ENCODE measurements at regions not wholly inside any gene's neighbourhood (a gene's known extent, or its start where the extent isn't known, plus 50 kb on each side); places are given as distances from the start of the nearest gene placed in this dataset.

GRCh38 chr3:180093535-180093934 lies 56.8 kb upstream of the PEX5L start:
- no peak for TF ChIP-seq CTCF (IDR thresholded peaks at IDR 0.05 in 2 of 3, conservative IDR thresholded peaks at IDR 0.05 in 1 of 3; ENCODE audit: control insufficient read depth in 2 of 3, extremely low read depth in 1 of 3, insufficient read depth in 1 of 3, low read depth in 3 of 3, low read length in 3 of 3)
- no peak for TF ChIP-seq EP300 (IDR thresholded peaks at IDR 0.05; ENCODE audit: borderline replicate concordance in 1 of 2, control insufficient read depth in 1 of 2, low read depth in 2 of 2, low read length in 2 of 2)
- TF ChIP-seq POLR2AphosphoS5 (IDR thresholded peaks at IDR 0.05; ENCODE audit: low read length) = no peak
- TF ChIP-seq IRF3 (IDR thresholded peaks at IDR 0.05) = no peak
- TF ChIP-seq EZH2 (IDR thresholded peaks at IDR 0.05; ENCODE audit: borderline replicate concordance, control insufficient read depth, low read depth, low read length) = no peak
- TF ChIP-seq ZBED1 (IDR thresholded peaks at IDR 0.05; ENCODE audit: borderline replicate concordance) = no peak

Data from GM12878 (cell line).